ENCODE measurements at regions not wholly inside any gene's neighbourhood (a gene's known extent, or its start where the extent isn't known, plus 50 kb on each side); places are given as distances from the start of the nearest gene placed in this dataset.

DNA sequence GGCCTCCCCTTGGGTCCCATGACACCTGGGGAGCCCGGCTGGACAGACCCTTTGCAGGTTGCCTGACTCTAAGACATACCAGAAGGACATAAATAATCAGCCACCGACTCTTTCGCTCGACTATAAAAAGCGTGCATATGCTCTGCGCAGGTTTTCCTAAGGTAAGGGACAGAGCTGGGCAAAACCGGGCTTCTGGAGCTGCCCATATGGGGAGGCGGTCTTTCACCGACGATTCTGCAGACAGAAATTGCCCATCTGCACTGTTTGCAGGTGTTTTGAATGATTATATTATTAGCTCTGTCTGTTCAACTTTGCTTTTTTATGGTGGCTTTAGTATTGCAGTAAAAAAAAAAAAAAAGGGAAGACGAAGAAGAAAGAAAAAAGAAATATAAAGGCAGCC is 347.2 kb downstream of the TSHZ3 start:
- peaks cover 5% of the 10 kb centered on the region for H3K4me1 Mint-ChIP-seq
- TF ChIP-seq, protein P1, sequence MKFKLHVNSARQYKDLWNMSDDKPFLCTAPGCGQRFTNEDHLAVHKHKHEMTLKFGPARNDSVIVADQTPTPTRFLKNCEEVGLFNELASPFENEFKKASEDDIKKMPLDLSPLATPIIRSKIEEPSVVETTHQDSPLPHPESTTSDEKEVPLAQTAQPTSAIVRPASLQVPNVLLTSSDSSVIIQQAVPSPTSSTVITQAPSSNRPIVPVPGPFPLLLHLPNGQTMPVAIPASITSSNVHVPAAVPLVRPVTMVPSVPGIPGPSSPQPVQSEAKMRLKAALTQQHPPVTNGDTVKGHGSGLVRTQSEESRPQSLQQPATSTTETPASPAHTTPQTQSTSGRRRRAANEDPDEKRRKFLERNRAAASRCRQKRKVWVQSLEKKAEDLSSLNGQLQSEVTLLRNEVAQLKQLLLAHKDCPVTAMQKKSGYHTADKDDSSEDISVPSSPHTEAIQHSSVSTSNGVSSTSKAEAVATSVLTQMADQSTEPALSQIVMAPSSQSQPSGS (CRISPR knock-in tag; IDR thresholded peaks at IDR 0.05; ENCODE audit: borderline replicate concordance, low read depth), result no peak
- TF ChIP-seq, protein P2, sequence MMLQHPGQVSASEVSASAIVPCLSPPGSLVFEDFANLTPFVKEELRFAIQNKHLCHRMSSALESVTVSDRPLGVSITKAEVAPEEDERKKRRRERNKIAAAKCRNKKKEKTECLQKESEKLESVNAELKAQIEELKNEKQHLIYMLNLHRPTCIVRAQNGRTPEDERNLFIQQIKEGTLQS (CRISPR knock-in tag; conservative IDR thresholded peaks at IDR 0.05), result no peak
- TF ChIP-seq FOXP1 (CRISPR knock-in tag; IDR thresholded peaks at IDR 0.05; ENCODE audit: borderline replicate concordance) (no peak), ZNF138 (CRISPR knock-in tag; conservative IDR thresholded peaks at IDR 0.05) (no peak), NFYB (CRISPR knock-in tag; conservative IDR thresholded peaks at IDR 0.05; ENCODE audit: low read depth) (no peak), ELF4 (CRISPR knock-in tag; IDR thresholded peaks at IDR 0.05; ENCODE audit: low read depth) (no peak), ZBTB21 (CRISPR knock-in tag; IDR thresholded peaks at IDR 0.05; ENCODE audit: borderline replicate concordance) (no peak), ZNF263 (CRISPR knock-in tag; IDR thresholded peaks at IDR 0.05; ENCODE audit: low read depth) (no peak), NR1H2 (CRISPR knock-in tag; IDR thresholded peaks at IDR 0.05) (no peak), JAZF1 (CRISPR knock-in tag; IDR thresholded peaks at IDR 0.05) (no peak), SP1 (CRISPR knock-in tag; conservative IDR thresholded peaks at IDR 0.05) (no peak), ZNF317 (CRISPR knock-in tag; IDR thresholded peaks at IDR 0.05; ENCODE audit: borderline replicate concordance, low read depth) (no peak), HMGA2 (CRISPR knock-in tag; IDR thresholded peaks at IDR 0.05) (no peak), MXD4 (CRISPR knock-in tag; IDR thresholded peaks at IDR 0.05; ENCODE audit: borderline replicate concordance) (no peak)
- TF ChIP-seq, protein P3, sequence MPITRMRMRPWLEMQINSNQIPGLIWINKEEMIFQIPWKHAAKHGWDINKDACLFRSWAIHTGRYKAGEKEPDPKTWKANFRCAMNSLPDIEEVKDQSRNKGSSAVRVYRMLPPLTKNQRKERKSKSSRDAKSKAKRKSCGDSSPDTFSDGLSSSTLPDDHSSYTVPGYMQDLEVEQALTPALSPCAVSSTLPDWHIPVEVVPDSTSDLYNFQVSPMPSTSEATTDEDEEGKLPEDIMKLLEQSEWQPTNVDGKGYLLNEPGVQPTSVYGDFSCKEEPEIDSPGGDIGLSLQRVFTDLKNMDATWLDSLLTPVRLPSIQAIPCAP (CRISPR knock-in tag; IDR thresholded peaks at IDR 0.05), result no peak
- TF ChIP-seq, protein P4, sequence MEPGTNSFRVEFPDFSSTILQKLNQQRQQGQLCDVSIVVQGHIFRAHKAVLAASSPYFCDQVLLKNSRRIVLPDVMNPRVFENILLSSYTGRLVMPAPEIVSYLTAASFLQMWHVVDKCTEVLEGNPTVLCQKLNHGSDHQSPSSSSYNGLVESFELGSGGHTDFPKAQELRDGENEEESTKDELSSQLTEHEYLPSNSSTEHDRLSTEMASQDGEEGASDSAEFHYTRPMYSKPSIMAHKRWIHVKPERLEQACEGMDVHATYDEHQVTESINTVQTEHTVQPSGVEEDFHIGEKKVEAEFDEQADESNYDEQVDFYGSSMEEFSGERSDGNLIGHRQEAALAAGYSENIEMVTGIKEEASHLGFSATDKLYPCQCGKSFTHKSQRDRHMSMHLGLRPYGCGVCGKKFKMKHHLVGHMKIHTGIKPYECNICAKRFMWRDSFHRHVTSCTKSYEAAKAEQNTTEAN (CRISPR knock-in tag; IDR thresholded peaks at IDR 0.05), result no peak
- TF ChIP-seq, protein P5, sequence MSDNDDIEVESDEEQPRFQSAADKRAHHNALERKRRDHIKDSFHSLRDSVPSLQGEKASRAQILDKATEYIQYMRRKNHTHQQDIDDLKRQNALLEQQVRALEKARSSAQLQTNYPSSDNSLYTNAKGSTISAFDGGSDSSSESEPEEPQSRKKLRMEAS (CRISPR knock-in tag; IDR thresholded peaks at IDR 0.05), result no peak
- H3K9me3 Mint-ChIP-seq, result no peaks in the 10 kb centered on the region
- no peaks in the 10 kb centered on the region; the same call in 1 of the 2 replicates for H3K27me3 Mint-ChIP-seq (ENCODE audit: low read depth)
- POLR2A ChIA-PET, result no interaction called here
- CTCF ChIA-PET, result interaction anchor here (0.7 kb wide), 1 partner anchor 202 kb away, joined by 3 read pairs; no protein-coding TSS in a partner anchor
- H3K4me3 Mint-ChIP-seq, result no peak overlapping the region
- ATAC-seq (no peak), DNase-seq (ENCODE audit: low spot score) (no peak)
- H3K36me3 Mint-ChIP-seq, result no peaks in the 10 kb centered on the region
- H3K27ac Mint-ChIP-seq, result no peak overlapping the region

DNA sequence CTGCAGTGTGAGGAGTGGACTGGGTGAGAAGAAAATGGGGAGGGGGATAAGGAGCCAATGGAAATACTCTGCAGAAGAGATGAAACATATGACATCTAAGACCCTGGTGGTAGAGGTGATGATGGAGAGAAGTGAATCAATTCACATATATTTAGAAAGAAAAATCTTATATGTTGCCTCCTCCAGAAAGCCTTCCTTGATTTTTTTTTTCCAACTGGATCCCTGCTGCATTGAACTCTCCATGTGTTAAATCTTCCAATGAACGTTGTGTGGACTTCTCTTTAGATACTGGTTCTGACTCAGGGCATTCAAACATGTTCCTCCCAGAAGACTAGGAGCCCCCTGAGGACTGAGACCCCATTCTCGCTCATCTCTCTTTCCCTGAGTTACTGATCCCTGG is 348.3 kb downstream of the TSHZ3 start:
- Mint-ChIP-seq H3K36me3 (no peaks in the 10 kb centered on the region), H3K4me3 (no peak overlapping the region), H3K27me3 (ENCODE audit: low read depth) (no peaks in the 10 kb centered on the region; the same call in 1 of the 2 replicates), H3K27ac (no peak overlapping the region), H3K4me1 (peaks cover 5% of the 10 kb centered on the region), H3K9me3 (no peaks in the 10 kb centered on the region)
- POLR2A ChIA-PET, result no interaction called here
- no peak for DNase-seq (ENCODE audit: low spot score)
- CTCF ChIA-PET, result interaction anchor here (1.0 kb wide), 1 partner anchor 120 kb away, joined by 3 read pairs; no protein-coding TSS in a partner anchor
- ATAC-seq, result no peak
- TF ChIP-seq TEAD1 (CRISPR knock-in tag; IDR thresholded peaks at IDR 0.05) (no peak), SOX15 (CRISPR knock-in tag; IDR thresholded peaks at IDR 0.05) (no peak), ZNF232 (CRISPR knock-in tag; IDR thresholded peaks at IDR 0.05) (no peak), EMX1 (CRISPR knock-in tag; IDR thresholded peaks at IDR 0.05) (no peak), NR3C1 (CRISPR knock-in tag; conservative IDR thresholded peaks at IDR 0.05; ENCODE audit: low read depth) (no peak), GTF2I (CRISPR knock-in tag; conservative IDR thresholded peaks at IDR 0.05) (no peak), SMAD4 (CRISPR knock-in tag; IDR thresholded peaks at IDR 0.05) (no peak)
- TF ChIP-seq, protein P6, sequence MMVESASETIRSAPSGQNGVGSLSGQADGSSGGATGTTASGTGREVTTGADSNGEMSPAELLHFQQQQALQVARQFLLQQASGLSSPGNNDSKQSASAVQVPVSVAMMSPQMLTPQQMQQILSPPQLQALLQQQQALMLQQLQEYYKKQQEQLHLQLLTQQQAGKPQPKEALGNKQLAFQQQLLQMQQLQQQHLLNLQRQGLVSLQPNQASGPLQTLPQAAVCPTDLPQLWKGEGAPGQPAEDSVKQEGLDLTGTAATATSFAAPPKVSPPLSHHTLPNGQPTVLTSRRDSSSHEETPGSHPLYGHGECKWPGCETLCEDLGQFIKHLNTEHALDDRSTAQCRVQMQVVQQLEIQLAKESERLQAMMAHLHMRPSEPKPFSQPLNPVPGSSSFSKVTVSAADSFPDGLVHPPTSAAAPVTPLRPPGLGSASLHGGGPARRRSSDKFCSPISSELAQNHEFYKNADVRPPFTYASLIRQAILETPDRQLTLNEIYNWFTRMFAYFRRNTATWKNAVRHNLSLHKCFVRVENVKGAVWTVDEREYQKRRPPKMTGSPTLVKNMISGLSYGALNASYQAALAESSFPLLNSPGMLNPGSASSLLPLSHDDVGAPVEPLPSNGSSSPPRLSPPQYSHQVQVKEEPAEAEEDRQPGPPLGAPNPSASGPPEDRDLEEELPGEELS (CRISPR knock-in tag; IDR thresholded peaks at IDR 0.05), result no peak
- TF ChIP-seq, protein P7, sequence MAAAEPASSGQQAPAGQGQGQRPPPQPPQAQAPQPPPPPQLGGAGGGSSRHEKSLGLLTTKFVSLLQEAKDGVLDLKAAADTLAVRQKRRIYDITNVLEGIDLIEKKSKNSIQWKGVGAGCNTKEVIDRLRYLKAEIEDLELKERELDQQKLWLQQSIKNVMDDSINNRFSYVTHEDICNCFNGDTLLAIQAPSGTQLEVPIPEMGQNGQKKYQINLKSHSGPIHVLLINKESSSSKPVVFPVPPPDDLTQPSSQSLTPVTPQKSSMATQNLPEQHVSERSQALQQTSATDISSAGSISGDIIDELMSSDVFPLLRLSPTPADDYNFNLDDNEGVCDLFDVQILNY (CRISPR knock-in tag; IDR thresholded peaks at IDR 0.05), result no peak
- TF ChIP-seq, protein P8, sequence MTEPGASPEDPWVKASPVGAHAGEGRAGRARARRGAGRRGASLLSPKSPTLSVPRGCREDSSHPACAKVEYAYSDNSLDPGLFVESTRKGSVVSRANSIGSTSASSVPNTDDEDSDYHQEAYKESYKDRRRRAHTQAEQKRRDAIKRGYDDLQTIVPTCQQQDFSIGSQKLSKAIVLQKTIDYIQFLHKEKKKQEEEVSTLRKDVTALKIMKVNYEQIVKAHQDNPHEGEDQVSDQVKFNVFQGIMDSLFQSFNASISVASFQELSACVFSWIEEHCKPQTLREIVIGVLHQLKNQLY (CRISPR knock-in tag; IDR thresholded peaks at IDR 0.05), result no peak
- TF ChIP-seq, protein P9, sequence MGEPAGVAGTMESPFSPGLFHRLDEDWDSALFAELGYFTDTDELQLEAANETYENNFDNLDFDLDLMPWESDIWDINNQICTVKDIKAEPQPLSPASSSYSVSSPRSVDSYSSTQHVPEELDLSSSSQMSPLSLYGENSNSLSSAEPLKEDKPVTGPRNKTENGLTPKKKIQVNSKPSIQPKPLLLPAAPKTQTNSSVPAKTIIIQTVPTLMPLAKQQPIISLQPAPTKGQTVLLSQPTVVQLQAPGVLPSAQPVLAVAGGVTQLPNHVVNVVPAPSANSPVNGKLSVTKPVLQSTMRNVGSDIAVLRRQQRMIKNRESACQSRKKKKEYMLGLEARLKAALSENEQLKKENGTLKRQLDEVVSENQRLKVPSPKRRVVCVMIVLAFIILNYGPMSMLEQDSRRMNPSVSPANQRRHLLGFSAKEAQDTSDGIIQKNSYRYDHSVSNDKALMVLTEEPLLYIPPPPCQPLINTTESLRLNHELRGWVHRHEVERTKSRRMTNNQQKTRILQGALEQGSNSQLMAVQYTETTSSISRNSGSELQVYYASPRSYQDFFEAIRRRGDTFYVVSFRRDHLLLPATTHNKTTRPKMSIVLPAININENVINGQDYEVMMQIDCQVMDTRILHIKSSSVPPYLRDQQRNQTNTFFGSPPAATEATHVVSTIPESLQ (CRISPR knock-in tag; IDR thresholded peaks at IDR 0.05), result no peak
